ENCODE measurements at regions not wholly inside any gene's neighbourhood (a gene's known extent, or its start where the extent isn't known, plus 50 kb on each side); places are given as distances from the start of the nearest gene placed in this dataset.

DNA sequence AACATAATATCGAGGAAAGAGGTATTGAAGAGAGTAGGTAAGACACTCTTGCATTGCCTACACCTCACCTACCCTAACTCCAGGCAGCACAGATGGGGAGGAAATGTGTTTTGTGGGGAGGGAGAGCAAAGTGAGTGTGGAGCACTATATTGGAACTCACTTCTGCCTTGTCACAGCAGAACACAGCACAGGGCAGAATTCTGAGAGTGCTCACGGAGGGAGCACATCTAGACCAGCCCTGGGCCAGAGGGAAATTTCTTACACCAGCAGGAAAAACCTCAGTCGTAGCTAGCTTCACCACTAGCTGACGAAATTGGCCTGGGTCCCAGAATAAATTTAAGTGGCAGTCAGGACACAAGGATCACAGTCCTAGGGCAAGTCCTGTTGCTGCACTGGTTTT is 517.3 kb downstream of the TMA16 start:
- TF ChIP-seq, protein P1, sequence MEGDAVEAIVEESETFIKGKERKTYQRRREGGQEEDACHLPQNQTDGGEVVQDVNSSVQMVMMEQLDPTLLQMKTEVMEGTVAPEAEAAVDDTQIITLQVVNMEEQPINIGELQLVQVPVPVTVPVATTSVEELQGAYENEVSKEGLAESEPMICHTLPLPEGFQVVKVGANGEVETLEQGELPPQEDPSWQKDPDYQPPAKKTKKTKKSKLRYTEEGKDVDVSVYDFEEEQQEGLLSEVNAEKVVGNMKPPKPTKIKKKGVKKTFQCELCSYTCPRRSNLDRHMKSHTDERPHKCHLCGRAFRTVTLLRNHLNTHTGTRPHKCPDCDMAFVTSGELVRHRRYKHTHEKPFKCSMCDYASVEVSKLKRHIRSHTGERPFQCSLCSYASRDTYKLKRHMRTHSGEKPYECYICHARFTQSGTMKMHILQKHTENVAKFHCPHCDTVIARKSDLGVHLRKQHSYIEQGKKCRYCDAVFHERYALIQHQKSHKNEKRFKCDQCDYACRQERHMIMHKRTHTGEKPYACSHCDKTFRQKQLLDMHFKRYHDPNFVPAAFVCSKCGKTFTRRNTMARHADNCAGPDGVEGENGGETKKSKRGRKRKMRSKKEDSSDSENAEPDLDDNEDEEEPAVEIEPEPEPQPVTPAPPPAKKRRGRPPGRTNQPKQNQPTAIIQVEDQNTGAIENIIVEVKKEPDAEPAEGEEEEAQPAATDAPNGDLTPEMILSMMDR (IDR thresholded peaks at IDR 0.05) = no peak
- TF ChIP-seq EZH2 (IDR thresholded peaks at IDR 0.05) = no peak
